ENCODE measurements at regions not wholly inside any gene's neighbourhood (a gene's known extent, or its start where the extent isn't known, plus 50 kb on each side); places are given as distances from the start of the nearest gene placed in this dataset.
"Not testable (repeated sequence)": the region's sequence is repeated elsewhere in the genome, so short reads cannot be mapped to it uniquely, and the experiment has no call there.

DNA sequence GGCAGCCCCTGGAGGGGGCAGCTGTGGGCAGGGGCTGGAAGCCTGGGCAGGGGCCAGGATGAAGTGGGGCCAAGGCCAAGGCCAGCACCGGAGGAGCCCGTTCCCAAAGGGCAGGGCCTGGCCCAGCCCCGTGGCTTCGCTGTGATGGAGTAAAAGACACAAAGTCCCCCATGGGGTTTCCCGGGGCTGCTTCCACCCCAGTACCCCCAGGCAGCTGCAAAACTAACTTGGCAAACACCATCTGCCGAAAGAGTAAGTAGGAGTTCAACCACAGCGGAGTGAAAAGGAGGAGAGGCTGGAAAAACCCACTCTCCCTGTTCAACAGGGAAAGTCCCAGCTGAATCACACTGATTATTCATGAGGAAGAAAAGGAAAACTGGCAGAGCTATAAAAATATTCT is 5444.5 kb upstream of the TPTE start:
- H3K9me3 ChIP-seq (replicated peaks in 1 of 2; ENCODE audit: control insufficient read depth in 2 of 2, insufficient read depth in 1 of 2, low read depth in 1 of 2, low read length in 2 of 2); H3K4me2 ChIP-seq (ENCODE audit: insufficient read depth, low read length, poor library complexity, severe bottlenecking); H3K36me3 ChIP-seq (replicated peaks in 1 of 2; ENCODE audit: control insufficient read depth in 2 of 2, insufficient read depth in 2 of 2, low read length in 2 of 2); DNase-seq (ENCODE audit: low spot score); H2BK120ac ChIP-seq (ENCODE audit: low read depth, low read length); H2BK12ac ChIP-seq (ENCODE audit: low read length); H3K4ac ChIP-seq (ENCODE audit: low read length); H2BK15ac ChIP-seq (ENCODE audit: low read length); H3K4me1 ChIP-seq (ENCODE audit: control insufficient read depth in 2 of 2, insufficient read depth in 1 of 2, low read depth in 1 of 2, low read length in 2 of 2); H3K9ac ChIP-seq (ENCODE audit: low read depth, low read length, poor library complexity); H3K27me3 ChIP-seq (ENCODE audit: control insufficient read depth in 3 of 3, insufficient read depth in 3 of 3, low read depth in 1 of 3, low read length in 3 of 3); H3K18ac ChIP-seq (ENCODE audit: low read length); H4K8ac ChIP-seq (ENCODE audit: low read depth, low read length); H2AK5ac ChIP-seq (ENCODE audit: low read depth, low read length); H4K91ac ChIP-seq (ENCODE audit: low read depth, low read length, poor library complexity); H3K14ac ChIP-seq (ENCODE audit: low read length); H2BK5ac ChIP-seq (ENCODE audit: low read length); H3K27ac ChIP-seq (replicated peaks; ENCODE audit: low read length); H3K4me3 ChIP-seq (ENCODE audit: low read length in 2 of 2); H2AFZ ChIP-seq (ENCODE audit: low read length); H3K79me1 ChIP-seq (ENCODE audit: low read depth, low read length); H3K23ac ChIP-seq (ENCODE audit: low read depth, low read length, poor library complexity): not testable (repeated sequence)
- no CpG with 5 or more reads among the region's 7 CpGs for WGBS, 2 donors (ENCODE audit: extremely low coverage in 2 of 2, insufficient read length in 2 of 2, insufficient replicate concordance in 1 of 2)

DNA sequence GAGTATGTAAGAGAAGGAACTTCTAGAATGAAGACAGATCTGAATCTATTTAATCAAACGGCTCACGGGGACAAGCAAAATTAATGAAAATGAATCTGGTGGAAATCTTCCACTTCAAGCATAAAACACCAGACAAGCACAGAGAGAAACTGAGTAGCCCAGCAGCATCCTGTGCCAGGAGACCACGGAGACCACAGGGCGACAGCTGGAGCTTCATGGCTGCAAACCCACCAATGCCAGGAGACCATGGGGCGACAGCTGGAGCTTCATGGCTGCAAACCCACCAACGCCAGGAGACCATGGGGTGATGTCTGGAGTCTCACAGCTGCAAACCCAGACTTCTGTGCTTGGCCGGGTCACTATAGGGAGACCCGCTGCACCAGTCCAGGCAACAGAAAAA is 5442.0 kb upstream of the TPTE start:
- H3K36me3 ChIP-seq (replicated peaks in 1 of 2; ENCODE audit: control insufficient read depth in 2 of 2, insufficient read depth in 2 of 2, low read length in 2 of 2); H3K14ac ChIP-seq (ENCODE audit: low read length); H2AFZ ChIP-seq (ENCODE audit: low read length); H2AK5ac ChIP-seq (ENCODE audit: low read depth, low read length); H3K9me3 ChIP-seq (replicated peaks in 1 of 2; ENCODE audit: control insufficient read depth in 2 of 2, insufficient read depth in 1 of 2, low read depth in 1 of 2, low read length in 2 of 2); DNase-seq (ENCODE audit: low spot score); H3K4me2 ChIP-seq (ENCODE audit: insufficient read depth, low read length, poor library complexity, severe bottlenecking); H2BK12ac ChIP-seq (ENCODE audit: low read length); H4K8ac ChIP-seq (ENCODE audit: low read depth, low read length); H3K4me1 ChIP-seq (ENCODE audit: control insufficient read depth in 2 of 2, insufficient read depth in 1 of 2, low read depth in 1 of 2, low read length in 2 of 2); H2BK120ac ChIP-seq (ENCODE audit: low read depth, low read length); H3K79me1 ChIP-seq (ENCODE audit: low read depth, low read length); H3K9ac ChIP-seq (ENCODE audit: low read depth, low read length, poor library complexity); H3K27ac ChIP-seq (replicated peaks; ENCODE audit: low read length); H2BK5ac ChIP-seq (ENCODE audit: low read length); H3K18ac ChIP-seq (ENCODE audit: low read length); H3K4me3 ChIP-seq (ENCODE audit: low read length in 2 of 2); H3K27me3 ChIP-seq (ENCODE audit: control insufficient read depth in 3 of 3, insufficient read depth in 3 of 3, low read depth in 1 of 3, low read length in 3 of 3); H2BK15ac ChIP-seq (ENCODE audit: low read length); H3K23ac ChIP-seq (ENCODE audit: low read depth, low read length, poor library complexity); H4K91ac ChIP-seq (ENCODE audit: low read depth, low read length, poor library complexity); H3K4ac ChIP-seq (ENCODE audit: low read length): not testable (repeated sequence)
- WGBS, 2 donors (ENCODE audit: extremely low coverage in 2 of 2, insufficient read length in 2 of 2, insufficient replicate concordance in 1 of 2) = no CpG with 5 or more reads among the region's 8 CpGs

DNA sequence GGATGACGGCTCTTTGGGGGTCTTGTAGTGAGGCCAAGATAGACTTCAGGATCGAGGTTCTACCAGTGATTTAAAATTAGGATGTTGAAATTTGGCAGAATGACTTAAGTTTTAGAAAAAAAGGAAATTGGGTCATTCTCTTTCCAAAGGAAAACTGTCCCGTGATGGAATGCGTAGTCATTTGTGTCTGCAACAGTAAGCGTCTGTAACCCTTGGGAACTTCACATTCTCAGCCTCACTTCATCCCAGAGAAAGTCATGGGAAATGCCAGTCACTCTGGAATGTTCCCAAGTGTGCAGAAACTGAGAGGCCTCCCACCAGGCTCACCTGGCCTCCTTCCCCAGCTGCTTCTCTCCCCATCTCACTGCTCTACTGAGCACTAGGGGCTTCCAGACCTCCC is 5441.4 kb upstream of the TPTE start:
- H4K8ac ChIP-seq (ENCODE audit: low read depth, low read length); H3K79me1 ChIP-seq (ENCODE audit: low read depth, low read length); DNase-seq (ENCODE audit: low spot score); H3K9me3 ChIP-seq (replicated peaks in 1 of 2; ENCODE audit: control insufficient read depth in 2 of 2, insufficient read depth in 1 of 2, low read depth in 1 of 2, low read length in 2 of 2); H3K14ac ChIP-seq (ENCODE audit: low read length); H3K4me2 ChIP-seq (ENCODE audit: insufficient read depth, low read length, poor library complexity, severe bottlenecking); H2AFZ ChIP-seq (ENCODE audit: low read length); H3K27ac ChIP-seq (replicated peaks; ENCODE audit: low read length); H2BK120ac ChIP-seq (ENCODE audit: low read depth, low read length); H3K18ac ChIP-seq (ENCODE audit: low read length); H3K4me3 ChIP-seq (ENCODE audit: low read length in 2 of 2); H3K23ac ChIP-seq (ENCODE audit: low read depth, low read length, poor library complexity); H3K27me3 ChIP-seq (ENCODE audit: control insufficient read depth in 3 of 3, insufficient read depth in 3 of 3, low read depth in 1 of 3, low read length in 3 of 3); H3K4ac ChIP-seq (ENCODE audit: low read length); H2BK12ac ChIP-seq (ENCODE audit: low read length); H3K9ac ChIP-seq (ENCODE audit: low read depth, low read length, poor library complexity); H2AK5ac ChIP-seq (ENCODE audit: low read depth, low read length); H2BK5ac ChIP-seq (ENCODE audit: low read length); H2BK15ac ChIP-seq (ENCODE audit: low read length); H4K91ac ChIP-seq (ENCODE audit: low read depth, low read length, poor library complexity); H3K36me3 ChIP-seq (replicated peaks in 1 of 2; ENCODE audit: control insufficient read depth in 2 of 2, insufficient read depth in 2 of 2, low read length in 2 of 2); H3K4me1 ChIP-seq (ENCODE audit: control insufficient read depth in 2 of 2, insufficient read depth in 1 of 2, low read depth in 1 of 2, low read length in 2 of 2): not testable (repeated sequence)
- WGBS, 2 donors (ENCODE audit: extremely low coverage in 2 of 2, insufficient read length in 2 of 2, insufficient replicate concordance in 1 of 2) = no CpG with 5 or more reads among the region's 5 CpGs

DNA sequence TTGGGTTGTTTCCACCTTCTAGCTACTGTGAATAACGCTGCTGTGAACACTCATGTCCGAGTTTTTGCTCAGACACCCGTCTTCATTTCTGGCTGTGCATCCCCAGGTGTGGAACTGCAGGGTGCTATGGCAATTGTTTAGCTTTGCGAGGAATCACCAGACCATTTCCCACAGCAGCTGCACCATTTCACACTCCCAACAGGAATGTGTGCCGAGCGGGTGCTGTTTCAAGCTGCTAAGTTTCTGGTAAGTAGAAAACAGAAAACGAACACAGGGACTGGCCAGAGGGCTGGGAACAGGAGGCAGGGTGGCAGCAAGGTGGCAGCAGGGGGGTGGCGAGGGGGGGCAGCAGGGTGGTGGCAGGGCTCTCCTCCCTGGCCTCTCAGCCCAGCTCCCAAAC is 5437.1 kb upstream of the TPTE start:
- not testable (repeated sequence) for H2BK120ac ChIP-seq (ENCODE audit: low read depth, low read length); H3K4me3 ChIP-seq (ENCODE audit: low read length in 2 of 2); H2BK5ac ChIP-seq (ENCODE audit: low read length); H3K4me1 ChIP-seq (ENCODE audit: control insufficient read depth in 2 of 2, insufficient read depth in 1 of 2, low read depth in 1 of 2, low read length in 2 of 2); H3K27ac ChIP-seq (replicated peaks; ENCODE audit: low read length); H3K79me1 ChIP-seq (ENCODE audit: low read depth, low read length); H3K9ac ChIP-seq (ENCODE audit: low read depth, low read length, poor library complexity); H3K4me2 ChIP-seq (ENCODE audit: insufficient read depth, low read length, poor library complexity, severe bottlenecking); H3K14ac ChIP-seq (ENCODE audit: low read length); H3K9me3 ChIP-seq (replicated peaks in 1 of 2; ENCODE audit: control insufficient read depth in 2 of 2, insufficient read depth in 1 of 2, low read depth in 1 of 2, low read length in 2 of 2); H2BK15ac ChIP-seq (ENCODE audit: low read length); H3K18ac ChIP-seq (ENCODE audit: low read length); H3K4ac ChIP-seq (ENCODE audit: low read length); H2AK5ac ChIP-seq (ENCODE audit: low read depth, low read length); H2AFZ ChIP-seq (ENCODE audit: low read length); H3K23ac ChIP-seq (ENCODE audit: low read depth, low read length, poor library complexity); H4K91ac ChIP-seq (ENCODE audit: low read depth, low read length, poor library complexity); DNase-seq (ENCODE audit: low spot score); H2BK12ac ChIP-seq (ENCODE audit: low read length); H3K27me3 ChIP-seq (ENCODE audit: control insufficient read depth in 3 of 3, insufficient read depth in 3 of 3, low read depth in 1 of 3, low read length in 3 of 3); H4K8ac ChIP-seq (ENCODE audit: low read depth, low read length); H3K36me3 ChIP-seq (replicated peaks in 1 of 2; ENCODE audit: control insufficient read depth in 2 of 2, insufficient read depth in 2 of 2, low read length in 2 of 2)
- WGBS, 2 donors (ENCODE audit: extremely low coverage in 2 of 2, insufficient read length in 2 of 2, insufficient replicate concordance in 1 of 2) = no CpG with 5 or more reads among the region's 8 CpGs

Measured in neuronal stem cell (in vitro differentiated cells).